Muscle layer of duodenum (tissue), 2 donors: ENCODE measurements at regions not wholly inside any gene's neighbourhood (a gene's known extent, or its start where the extent isn't known, plus 50 kb on each side); places are given as distances from the start of the nearest gene placed in this dataset.
"Not testable (repeated sequence)": the region's sequence is repeated elsewhere in the genome, so short reads cannot be mapped to it uniquely, and the experiment has no call there.

Source experiments
- H3K27ac ChIP-seq: one replicate; pipeline ENCODE4 v1.7.0; 2013; ENCODE audit warnings: mild to moderate bottlenecking, low read length
- H3K27me3 ChIP-seq: one replicate; pipeline ENCODE4 v1.7.0; 2013; ENCODE audit warnings: low read depth, mild to moderate bottlenecking, control low read depth, low read length
- H3K36me3 ChIP-seq, 2 donors: one replicate each; pipeline ENCODE4 v1.7.0; 2013; ENCODE audit warnings: low read length in 2 of 2, control low read depth in 1 of 2, mild to moderate bottlenecking in 1 of 2; ENCODE audit not compliant: insufficient read depth in 2 of 2, control insufficient read depth in 1 of 2
- H3K4me1 ChIP-seq, 2 donors: one replicate each; pipeline ENCODE4 v1.7.0; 2013; ENCODE audit warnings: low read length in 2 of 2, mild to moderate bottlenecking in 2 of 2, control low read depth in 1 of 2, moderate library complexity in 1 of 2; ENCODE audit not compliant: insufficient read depth in 2 of 2, control insufficient read depth in 1 of 2
- H3K4me3 ChIP-seq, 2 donors: one replicate each; pipeline ENCODE4 v1.7.0; 2013; ENCODE audit warnings: low read length in 2 of 2, low read depth in 1 of 2, mild to moderate bottlenecking in 1 of 2
- H3K9me3 ChIP-seq, 2 donors: one replicate each; pipeline ENCODE4 v1.7.0; 2013; ENCODE audit warnings: low read length in 2 of 2, control low read depth in 1 of 2, mild to moderate bottlenecking in 1 of 2; ENCODE audit not compliant: control insufficient read depth in 1 of 2
- donor health status: healthy.

DNA sequence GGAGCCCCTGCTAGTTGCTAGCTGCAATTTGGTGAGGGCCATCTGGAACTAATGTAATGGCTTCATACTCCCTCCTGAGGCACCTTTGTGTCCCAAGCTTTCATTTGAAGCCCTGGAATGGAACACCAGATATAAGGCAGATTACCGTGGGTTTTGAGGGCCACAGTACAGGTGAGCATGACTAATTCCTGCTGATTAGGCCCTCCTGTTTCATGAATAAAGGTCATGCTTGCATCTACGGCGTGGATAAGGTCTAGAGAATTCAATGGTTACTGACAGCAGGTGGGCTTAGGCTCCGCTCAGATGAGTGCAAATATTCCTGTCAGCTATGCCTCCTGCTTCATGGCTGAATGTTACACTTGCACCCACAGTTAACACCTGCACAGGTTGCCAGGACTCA is 495.4 kb downstream of the NAP1L3 start:
- Histone ChIP-seq H3K4me3 (peak overlapping the region in 1 of 2 donors; percentile 24), H3K9me3 (peaks cover 0 to 18% of the 10 kb centered on the region in 2 donors), H3K27ac (no peak overlapping the region), H3K4me1 (no peaks in the 10 kb centered on the region), H3K27me3 (no peaks in the 10 kb centered on the region), H3K36me3 (no peaks in the 10 kb centered on the region)

GRCh38 chrX:93169771-93170170 is 503.6 kb downstream of the NAP1L3 start:
- H3K9me3 ChIP-seq = peaks cover 0 to 3% of the 10 kb centered on the region in 2 donors
- H3K27ac ChIP-seq = no peak overlapping the region
- H3K4me3 ChIP-seq = no peak overlapping the region
- H3K36me3 ChIP-seq = no peaks in the 10 kb centered on the region
- H3K27me3 ChIP-seq = no peaks in the 10 kb centered on the region
- H3K4me1 ChIP-seq = no peaks in the 10 kb centered on the region

DNA sequence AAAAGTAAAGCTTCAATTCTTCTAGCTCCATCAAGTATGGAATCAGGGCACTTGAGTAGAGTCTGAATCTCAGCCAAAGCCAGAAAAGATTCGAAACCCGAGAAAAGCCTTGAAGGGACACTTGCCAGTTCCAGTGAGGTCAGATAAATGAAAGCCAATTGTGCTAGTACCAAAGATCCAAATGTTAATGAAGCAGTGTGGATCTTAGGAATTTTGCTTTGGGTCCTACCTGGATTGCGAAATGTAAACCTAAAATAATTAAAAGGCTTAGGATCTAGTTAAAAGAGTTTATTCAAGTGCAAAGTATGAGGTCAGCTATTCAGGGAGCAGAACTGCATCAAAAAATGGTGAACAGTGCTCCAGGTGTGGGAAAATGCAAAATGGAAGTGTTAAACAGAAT is 552.6 kb downstream of the NAP1L3 start:
- no peaks in the 10 kb centered on the region for H3K9me3 ChIP-seq
- H3K27ac ChIP-seq = no peak overlapping the region
- H3K4me1 ChIP-seq = no peaks in the 10 kb centered on the region
- no peaks in the 10 kb centered on the region for H3K27me3 ChIP-seq
- H3K4me3 ChIP-seq = no peak overlapping the region
- no peaks in the 10 kb centered on the region for H3K36me3 ChIP-seq

GRCh38 chrX:93103353-93104067 is 569.9 kb downstream of the NAP1L3 start:
- H3K36me3 ChIP-seq, H3K4me3 ChIP-seq, H3K4me1 ChIP-seq, H3K9me3 ChIP-seq, H3K27me3 ChIP-seq, H3K27ac ChIP-seq: not testable (repeated sequence)

DNA sequence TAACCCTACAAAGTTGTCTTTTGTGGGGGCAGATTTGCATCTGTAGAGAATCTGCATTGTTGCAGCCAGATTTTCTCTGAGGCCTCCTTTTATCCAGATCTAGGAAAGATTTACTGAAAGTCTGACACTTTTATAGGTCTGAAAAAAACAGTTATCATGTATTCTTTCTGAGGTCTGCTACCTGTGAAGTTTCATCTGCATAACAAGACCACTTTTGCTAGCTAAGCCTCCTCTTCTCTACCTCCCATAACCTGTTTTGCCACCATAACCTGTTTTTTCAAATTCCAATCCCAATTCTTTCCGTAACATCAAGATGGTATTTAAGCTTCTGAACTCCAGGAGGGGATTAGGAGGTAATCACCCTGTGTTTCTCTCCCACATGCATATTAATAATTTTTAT is 577.8 kb downstream of the NAP1L3 start:
- not testable (repeated sequence) for H3K27ac ChIP-seq, H3K9me3 ChIP-seq

GRCh38 chrX:93078906-93079305 is 594.5 kb downstream of the NAP1L3 start:
- not testable (repeated sequence) for H3K27me3 ChIP-seq, H3K9me3 ChIP-seq, H3K36me3 ChIP-seq, H3K4me1 ChIP-seq, H3K27ac ChIP-seq, H3K4me3 ChIP-seq

More for the DNA sequence above, 577.8 kb downstream of the NAP1L3 start:
- not testable (repeated sequence) for H3K4me3 ChIP-seq, H3K27me3 ChIP-seq, H3K36me3 ChIP-seq, H3K4me1 ChIP-seq

- not testable (repeated sequence) for H3K36me3 ChIP-seq, H3K27ac ChIP-seq, H3K9me3 ChIP-seq, H3K4me3 ChIP-seq, H3K27me3 ChIP-seq, H3K4me1 ChIP-seq
Measured at GRCh38 chrX:93055264-93055663, 618.1 kb downstream of the NAP1L3 start.

GRCh38 chrX:93019841-93020240 is 653.5 kb downstream of the NAP1L3 start:
- not testable (repeated sequence) for H3K27ac ChIP-seq, H3K9me3 ChIP-seq, H3K27me3 ChIP-seq, H3K4me3 ChIP-seq, H3K4me1 ChIP-seq, H3K36me3 ChIP-seq

GRCh38 chrX:93014481-93015030 is 658.8 kb downstream of the NAP1L3 start:
- H3K36me3 ChIP-seq, H3K9me3 ChIP-seq, H3K4me1 ChIP-seq, H3K27me3 ChIP-seq, H3K4me3 ChIP-seq, H3K27ac ChIP-seq: not testable (repeated sequence)
